ENCODE measurements at regions not wholly inside any gene's neighbourhood (a gene's known extent, or its start where the extent isn't known, plus 50 kb on each side); places are given as distances from the start of the nearest gene placed in this dataset.

DNA sequence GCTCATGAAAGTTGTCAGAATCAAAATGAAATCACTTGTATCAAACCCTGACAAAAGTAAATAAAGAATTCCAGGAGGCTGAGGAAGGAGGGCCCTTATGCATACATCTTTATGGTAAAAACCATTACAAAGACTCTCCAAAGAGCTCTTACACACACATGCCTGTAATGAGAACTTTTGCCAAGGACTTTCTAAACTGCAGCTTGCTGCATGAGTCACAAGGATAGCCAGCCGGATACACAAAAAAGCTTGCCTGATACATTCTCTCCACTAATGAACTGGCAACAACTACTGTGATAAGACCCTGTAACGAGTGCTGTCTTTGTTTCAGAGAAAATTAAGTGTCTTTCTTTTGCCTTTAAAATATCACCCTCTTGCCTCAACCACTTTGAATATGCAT, 618.1 kb downstream of the PPP4R3C start:
- no peak overlapping the region for H2AFZ ChIP-seq (ENCODE audit: low read length)
- no peaks in the 10 kb centered on the region for H3K27me3 ChIP-seq (ENCODE audit: insufficient read depth, low read length)
- H3K9ac ChIP-seq (ENCODE audit: low read length), result no peak overlapping the region
- H3K4me3 ChIP-seq (ENCODE audit: low read depth, low read length, poor library complexity, severe bottlenecking), result no peak overlapping the region
- no peak overlapping the region for H3K27ac ChIP-seq (ENCODE audit: low read depth, low read length, poor library complexity, severe bottlenecking)
- H3K9me3 ChIP-seq (ENCODE audit: low read length), result no peaks in the 10 kb centered on the region
- H3K9me2 ChIP-seq (ENCODE audit: low read depth, low read length), result no peaks in the 10 kb centered on the region
- no peak for TF ChIP-seq EZH2 (IDR thresholded peaks at IDR 0.05; ENCODE audit: borderline replicate concordance, low read length)
- no peaks in the 10 kb centered on the region for H3K4me1 ChIP-seq (ENCODE audit: insufficient read depth, low read length, severe bottlenecking)
- no peaks in the 10 kb centered on the region for H3K79me2 ChIP-seq (ENCODE audit: insufficient read depth, low read length)
- no peaks in the 10 kb centered on the region for H3F3A ChIP-seq (ENCODE audit: insufficient read depth, low read length)
- no peaks in the 10 kb centered on the region for H4K20me1 ChIP-seq (ENCODE audit: insufficient read depth, low read length)
- no peak overlapping the region for H3K4me2 ChIP-seq (ENCODE audit: low read length)
- no peaks in the 10 kb centered on the region for H3K36me3 ChIP-seq (ENCODE audit: insufficient read depth, low read length)

DNA sequence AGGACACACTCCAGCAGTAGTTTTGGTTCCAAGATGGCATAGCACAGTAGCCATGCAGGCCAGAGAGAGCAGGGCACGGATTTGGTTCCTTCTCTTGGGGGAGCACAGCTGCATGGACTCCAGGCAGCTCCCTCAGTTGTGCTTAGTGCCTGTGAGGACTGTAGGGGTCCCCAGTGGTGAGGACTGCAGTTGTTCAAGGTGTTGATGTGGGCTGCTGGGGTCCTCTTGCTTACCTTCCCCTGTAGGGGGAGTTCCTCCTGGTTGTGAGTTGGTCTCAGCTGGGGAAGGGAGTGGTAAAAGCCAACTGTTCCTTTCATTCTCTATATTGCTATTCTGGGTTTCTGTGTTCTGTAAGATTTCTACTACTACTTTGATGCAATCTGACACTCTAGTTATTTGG, 606.5 kb downstream of the MAGEB5 start:
- Histone ChIP-seq H3K4me2 (ENCODE audit: low read length) (no peak overlapping the region), H3K9ac (ENCODE audit: low read length) (no peak overlapping the region), H3K27ac (ENCODE audit: low read depth, low read length, poor library complexity, severe bottlenecking) (no peak overlapping the region), H3K27me3 (ENCODE audit: insufficient read depth, low read length) (no peaks in the 10 kb centered on the region), H3F3A (ENCODE audit: insufficient read depth, low read length) (no peaks in the 10 kb centered on the region), H3K4me1 (ENCODE audit: insufficient read depth, low read length, severe bottlenecking) (no peaks in the 10 kb centered on the region), H2AFZ (ENCODE audit: low read length) (no peak overlapping the region), H3K36me3 (ENCODE audit: insufficient read depth, low read length) (no peaks in the 10 kb centered on the region), H4K20me1 (ENCODE audit: insufficient read depth, low read length) (no peaks in the 10 kb centered on the region), H3K9me2 (ENCODE audit: low read depth, low read length) (no peaks in the 10 kb centered on the region), H3K79me2 (ENCODE audit: insufficient read depth, low read length) (no peaks in the 10 kb centered on the region), H3K9me3 (ENCODE audit: low read length) (no peaks in the 10 kb centered on the region), H3K4me3 (ENCODE audit: low read depth, low read length, poor library complexity, severe bottlenecking) (no peak overlapping the region)
- TF ChIP-seq EZH2 (IDR thresholded peaks at IDR 0.05; ENCODE audit: borderline replicate concordance, low read length), result no peak
- TF ChIP-seq, protein P1, sequence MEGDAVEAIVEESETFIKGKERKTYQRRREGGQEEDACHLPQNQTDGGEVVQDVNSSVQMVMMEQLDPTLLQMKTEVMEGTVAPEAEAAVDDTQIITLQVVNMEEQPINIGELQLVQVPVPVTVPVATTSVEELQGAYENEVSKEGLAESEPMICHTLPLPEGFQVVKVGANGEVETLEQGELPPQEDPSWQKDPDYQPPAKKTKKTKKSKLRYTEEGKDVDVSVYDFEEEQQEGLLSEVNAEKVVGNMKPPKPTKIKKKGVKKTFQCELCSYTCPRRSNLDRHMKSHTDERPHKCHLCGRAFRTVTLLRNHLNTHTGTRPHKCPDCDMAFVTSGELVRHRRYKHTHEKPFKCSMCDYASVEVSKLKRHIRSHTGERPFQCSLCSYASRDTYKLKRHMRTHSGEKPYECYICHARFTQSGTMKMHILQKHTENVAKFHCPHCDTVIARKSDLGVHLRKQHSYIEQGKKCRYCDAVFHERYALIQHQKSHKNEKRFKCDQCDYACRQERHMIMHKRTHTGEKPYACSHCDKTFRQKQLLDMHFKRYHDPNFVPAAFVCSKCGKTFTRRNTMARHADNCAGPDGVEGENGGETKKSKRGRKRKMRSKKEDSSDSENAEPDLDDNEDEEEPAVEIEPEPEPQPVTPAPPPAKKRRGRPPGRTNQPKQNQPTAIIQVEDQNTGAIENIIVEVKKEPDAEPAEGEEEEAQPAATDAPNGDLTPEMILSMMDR (IDR thresholded peaks at IDR 0.05; ENCODE audit: low read length), result no peak

DNA sequence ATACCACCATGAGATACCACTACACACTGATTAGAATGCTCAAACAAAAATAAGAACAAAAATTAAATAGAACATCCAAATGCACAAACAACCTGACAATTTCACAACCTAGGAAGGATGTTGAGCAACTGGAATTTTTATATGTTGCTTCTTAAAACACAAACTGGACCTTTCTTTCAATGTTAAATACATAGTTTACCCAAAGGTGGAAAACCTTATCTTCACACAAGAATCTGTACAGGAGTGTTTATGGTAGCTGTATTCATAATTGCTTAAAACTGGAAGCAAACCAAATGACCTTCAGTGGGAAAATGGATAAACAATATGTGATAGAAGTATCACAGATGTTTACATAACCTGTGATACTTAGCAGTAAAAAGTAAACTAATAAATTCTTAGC, 573.8 kb downstream of the MAGEB5 start:
- no peaks in the 10 kb centered on the region for H3K27me3 ChIP-seq (ENCODE audit: insufficient read depth, low read length)
- TF ChIP-seq EZH2 (IDR thresholded peaks at IDR 0.05; ENCODE audit: borderline replicate concordance, low read length), result no peak
- TF ChIP-seq, protein P1 (IDR thresholded peaks at IDR 0.05; ENCODE audit: low read length), result no peak
- H3K9ac ChIP-seq (ENCODE audit: low read length), result no peak overlapping the region

DNA sequence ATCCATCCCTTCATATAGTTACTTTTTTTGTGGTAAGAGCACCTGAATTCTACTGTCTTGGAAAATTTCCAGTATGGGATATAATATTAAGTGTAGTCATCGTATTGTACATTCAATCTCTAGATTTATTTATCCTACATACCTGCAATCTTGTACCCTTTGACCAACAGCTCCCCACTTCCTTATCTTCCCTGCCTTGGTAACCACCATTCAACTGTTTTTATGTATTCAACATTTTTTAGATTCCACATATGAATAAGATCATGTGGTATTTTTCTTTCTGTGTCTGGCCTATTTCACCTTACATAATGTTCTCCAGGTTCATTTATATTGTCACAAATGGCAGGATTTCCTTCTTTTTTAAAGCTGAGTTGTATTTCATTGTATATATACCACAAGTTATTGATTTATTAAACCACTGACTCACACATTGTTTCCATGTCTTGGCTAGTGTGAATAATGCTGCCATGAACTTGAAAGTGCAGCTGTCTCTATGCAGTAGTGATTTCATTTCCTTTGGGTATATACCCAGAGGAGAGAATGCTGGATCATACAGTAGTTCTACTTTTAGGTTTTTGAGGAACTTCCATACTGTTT, 572.5 kb downstream of the MAGEB5 start:
- H3K27me3 ChIP-seq (ENCODE audit: insufficient read depth, low read length), result no peaks in the 10 kb centered on the region
- TF ChIP-seq, protein P1 (IDR thresholded peaks at IDR 0.05; ENCODE audit: low read length), result no peak
- TF ChIP-seq EZH2 (IDR thresholded peaks at IDR 0.05; ENCODE audit: borderline replicate concordance, low read length), result no peak

More for the DNA sequence above, 573.8 kb downstream of the MAGEB5 start:
- Histone ChIP-seq H4K20me1 (ENCODE audit: insufficient read depth, low read length) (no peaks in the 10 kb centered on the region), H3K9me3 (ENCODE audit: low read length) (no peaks in the 10 kb centered on the region), H3F3A (ENCODE audit: insufficient read depth, low read length) (no peaks in the 10 kb centered on the region), H3K27ac (ENCODE audit: low read depth, low read length, poor library complexity, severe bottlenecking) (no peak overlapping the region), H3K4me3 (ENCODE audit: low read depth, low read length, poor library complexity, severe bottlenecking) (no peak overlapping the region), H3K36me3 (ENCODE audit: insufficient read depth, low read length) (no peaks in the 10 kb centered on the region), H3K79me2 (ENCODE audit: insufficient read depth, low read length) (no peaks in the 10 kb centered on the region), H3K9me2 (ENCODE audit: low read depth, low read length) (no peaks in the 10 kb centered on the region), H3K4me2 (ENCODE audit: low read length) (no peak overlapping the region), H3K4me1 (ENCODE audit: insufficient read depth, low read length, severe bottlenecking) (no peaks in the 10 kb centered on the region), H2AFZ (ENCODE audit: low read length) (no peak overlapping the region)

More for the DNA sequence above, 572.5 kb downstream of the MAGEB5 start:
- H3K4me1 ChIP-seq (ENCODE audit: insufficient read depth, low read length, severe bottlenecking), result no peaks in the 10 kb centered on the region
- no peaks in the 10 kb centered on the region for H3K79me2 ChIP-seq (ENCODE audit: insufficient read depth, low read length)
- no peak overlapping the region for H3K27ac ChIP-seq (ENCODE audit: low read depth, low read length, poor library complexity, severe bottlenecking)
- no peak overlapping the region for H3K4me2 ChIP-seq (ENCODE audit: low read length)
- no peaks in the 10 kb centered on the region for H3K9me2 ChIP-seq (ENCODE audit: low read depth, low read length)
- H2AFZ ChIP-seq (ENCODE audit: low read length), result no peak overlapping the region
- no peak overlapping the region for H3K9ac ChIP-seq (ENCODE audit: low read length)
- no peaks in the 10 kb centered on the region for H4K20me1 ChIP-seq (ENCODE audit: insufficient read depth, low read length)
- H3K36me3 ChIP-seq (ENCODE audit: insufficient read depth, low read length), result no peaks in the 10 kb centered on the region
- H3K4me3 ChIP-seq (ENCODE audit: low read depth, low read length, poor library complexity, severe bottlenecking), result no peak overlapping the region
- H3F3A ChIP-seq (ENCODE audit: insufficient read depth, low read length), result no peaks in the 10 kb centered on the region
- no peaks in the 10 kb centered on the region for H3K9me3 ChIP-seq (ENCODE audit: low read length)

Measured in OCI-LY1 (cell line).